ES-I3 (cell line): ENCODE measurements at regions not wholly inside any gene's neighbourhood (a gene's known extent, or its start where the extent isn't known, plus 50 kb on each side); places are given as distances from the start of the nearest gene placed in this dataset.

Source experiments
- H3K36me3 ChIP-seq: 2 replicates; pipeline ENCODE4 v1.6.1; 2013; ENCODE audit warnings: mild to moderate bottlenecking, low read length, control low read depth, moderate library complexity; ENCODE audit not compliant: insufficient read depth
- H3K4me1 ChIP-seq: 2 replicates; pipeline ENCODE4 v1.6.1; 2013; ENCODE audit warnings: mild to moderate bottlenecking, control low read depth, low read length; ENCODE audit not compliant: insufficient read depth
- H3K9ac ChIP-seq: 2 replicates; pipeline ENCODE4 v1.6.1; 2013; ENCODE audit warnings: low read depth, mild to moderate bottlenecking, low read length, moderate library complexity
- H3K9me3 ChIP-seq: 2 replicates; pipeline ENCODE4 v1.6.1; 2013; ENCODE audit warnings: mild to moderate bottlenecking, low read length, moderate library complexity; ENCODE audit not compliant: control insufficient read depth, insufficient read depth

DNA sequence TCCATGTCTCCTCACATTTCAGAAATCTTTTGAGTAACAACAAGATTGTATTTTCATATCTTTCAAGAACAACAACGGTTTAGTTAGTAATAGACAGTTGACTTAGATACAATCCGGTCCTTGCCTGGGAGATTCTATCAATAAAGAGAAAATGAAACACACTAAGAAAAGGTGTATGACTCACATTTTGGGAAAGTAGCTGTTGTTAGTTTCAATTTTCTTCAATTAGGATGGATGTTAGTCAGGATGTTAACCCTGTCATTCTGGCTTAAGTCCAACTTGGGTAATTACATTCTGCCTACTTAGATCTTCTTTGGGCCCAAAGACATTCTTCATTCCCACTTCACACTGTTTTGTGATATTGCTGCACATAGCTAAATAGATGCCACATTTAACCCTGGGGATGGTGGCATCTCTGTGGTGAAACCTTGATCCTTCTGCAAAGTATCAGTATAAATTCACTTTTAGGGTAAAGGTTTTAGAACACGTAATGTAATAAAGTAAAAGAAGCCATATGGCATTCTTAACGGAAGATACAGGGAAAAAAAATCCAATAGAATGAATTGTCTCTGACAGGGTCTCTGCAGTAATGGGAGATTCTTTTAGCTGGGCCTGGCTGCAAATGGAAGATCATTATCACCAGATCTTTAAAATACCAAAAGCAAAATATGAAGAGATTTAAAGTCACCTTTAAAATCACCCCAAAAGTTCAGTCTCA is 365.5 kb downstream of the FIGN start:
- no peaks in the 10 kb centered on the region for H3K4me1 ChIP-seq
- no peak overlapping the region for H3K9ac ChIP-seq
- H3K9me3 ChIP-seq, result no peaks in the 10 kb centered on the region
- H3K36me3 ChIP-seq, result no peaks in the 10 kb centered on the region

- no peaks in the 10 kb centered on the region for H3K9me3 ChIP-seq
- H3K36me3 ChIP-seq, result no peaks in the 10 kb centered on the region
- H3K9ac ChIP-seq, result no peak overlapping the region
- H3K4me1 ChIP-seq, result no peaks in the 10 kb centered on the region
These were observed 366.7 kb downstream of the FIGN start for GRCh38 chr2:163369111-163369510.

- Histone ChIP-seq H3K9me3 (no peaks in the 10 kb centered on the region), H3K9ac (no peak overlapping the region), H3K4me1 (no peaks in the 10 kb centered on the region), H3K36me3 (no peaks in the 10 kb centered on the region)
These were observed 367.2 kb downstream of the FIGN start for GRCh38 chr2:163368655-163369054.

GRCh38 chr2:163367825-163368582 is 367.8 kb downstream of the FIGN start:
- Histone ChIP-seq H3K9ac (no peak overlapping the region), H3K4me1 (no peaks in the 10 kb centered on the region), H3K36me3 (no peaks in the 10 kb centered on the region), H3K9me3 (no peaks in the 10 kb centered on the region)

DNA sequence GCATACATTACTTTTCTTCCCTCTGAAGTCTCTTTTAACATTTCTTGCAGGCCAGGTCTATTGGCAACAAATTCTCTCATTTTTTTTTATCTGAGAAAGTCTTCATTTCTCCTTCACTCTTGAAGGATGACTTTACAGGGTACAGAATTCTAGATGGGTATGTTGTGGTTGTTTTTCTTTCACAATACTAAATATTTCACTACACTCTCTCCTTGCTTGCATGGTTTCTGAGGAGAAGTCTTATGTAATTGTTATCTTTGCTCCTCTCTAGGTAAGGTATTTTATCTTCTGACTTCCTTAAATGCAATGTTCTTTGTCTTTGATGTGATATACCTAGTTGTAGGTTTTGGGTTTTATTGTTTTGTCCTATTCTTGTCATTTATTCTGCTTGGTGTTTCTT is 371.1 kb downstream of the FIGN start:
- no peaks in the 10 kb centered on the region for H3K4me1 ChIP-seq
- H3K36me3 ChIP-seq, result no peaks in the 10 kb centered on the region
- no peaks in the 10 kb centered on the region for H3K9me3 ChIP-seq
- no peak overlapping the region for H3K9ac ChIP-seq

GRCh38 chr2:163353551-163353950 is 382.3 kb downstream of the FIGN start:
- H3K9ac ChIP-seq, result no peak overlapping the region
- no peaks in the 10 kb centered on the region for H3K9me3 ChIP-seq
- H3K4me1 ChIP-seq, result peaks cover 18% of the 10 kb centered on the region
- H3K36me3 ChIP-seq, result no peaks in the 10 kb centered on the region

GRCh38 chr2:163351966-163352365 is 383.8 kb downstream of the FIGN start:
- Histone ChIP-seq H3K9me3 (no peaks in the 10 kb centered on the region), H3K9ac (no peak overlapping the region), H3K36me3 (no peaks in the 10 kb centered on the region), H3K4me1 (peaks cover 23% of the 10 kb centered on the region)

DNA sequence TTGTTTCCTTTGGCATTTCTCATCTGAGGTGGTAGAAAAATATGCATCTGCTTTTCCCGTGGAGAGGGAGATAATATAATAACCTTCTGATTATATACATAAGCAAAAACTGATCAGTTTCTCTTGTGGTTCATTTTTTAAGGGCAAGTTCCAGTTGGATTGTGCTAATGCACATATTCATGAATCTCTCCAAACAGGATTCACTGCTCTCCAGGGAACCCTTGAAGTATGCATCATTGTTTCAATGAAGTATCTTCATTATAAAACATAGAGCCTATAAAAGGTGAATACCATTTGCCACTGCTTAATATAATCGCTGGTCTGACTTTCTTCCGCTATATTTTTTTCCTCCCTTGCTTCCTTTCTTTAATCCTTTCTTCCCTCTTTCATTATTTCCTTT is 384.7 kb downstream of the FIGN start:
- Histone ChIP-seq H3K4me1 (peaks cover 23% of the 10 kb centered on the region), H3K9me3 (no peaks in the 10 kb centered on the region), H3K9ac (no peak overlapping the region), H3K36me3 (no peaks in the 10 kb centered on the region)

DNA sequence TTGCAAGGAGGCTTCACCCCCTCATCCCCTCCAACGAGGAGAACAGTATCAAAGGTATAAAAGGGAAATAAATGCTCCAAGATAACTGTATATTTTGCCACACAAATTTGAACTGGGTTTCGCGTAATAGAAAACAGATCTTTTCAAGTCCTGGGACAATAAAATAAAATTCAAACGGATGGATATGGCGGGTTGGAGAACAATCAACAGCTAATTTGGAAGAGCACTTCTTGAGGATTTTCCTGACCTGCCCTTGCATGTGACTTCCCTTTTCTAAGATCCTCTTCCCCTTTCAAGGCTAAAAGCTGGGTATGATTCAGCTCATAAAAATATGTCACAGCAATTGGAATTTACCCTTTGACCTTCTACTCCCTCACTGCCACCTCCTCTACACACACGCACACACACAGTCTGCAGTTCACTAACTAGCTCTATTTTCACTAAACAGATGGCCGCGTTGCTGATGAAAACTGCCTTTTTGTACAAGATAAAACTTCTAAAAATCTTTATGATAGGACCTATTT is 386.9 kb downstream of the FIGN start:
- Histone ChIP-seq H3K9ac (peak overlapping the region; percentile 60), H3K4me1 (peaks cover 23% of the 10 kb centered on the region)

DNA sequence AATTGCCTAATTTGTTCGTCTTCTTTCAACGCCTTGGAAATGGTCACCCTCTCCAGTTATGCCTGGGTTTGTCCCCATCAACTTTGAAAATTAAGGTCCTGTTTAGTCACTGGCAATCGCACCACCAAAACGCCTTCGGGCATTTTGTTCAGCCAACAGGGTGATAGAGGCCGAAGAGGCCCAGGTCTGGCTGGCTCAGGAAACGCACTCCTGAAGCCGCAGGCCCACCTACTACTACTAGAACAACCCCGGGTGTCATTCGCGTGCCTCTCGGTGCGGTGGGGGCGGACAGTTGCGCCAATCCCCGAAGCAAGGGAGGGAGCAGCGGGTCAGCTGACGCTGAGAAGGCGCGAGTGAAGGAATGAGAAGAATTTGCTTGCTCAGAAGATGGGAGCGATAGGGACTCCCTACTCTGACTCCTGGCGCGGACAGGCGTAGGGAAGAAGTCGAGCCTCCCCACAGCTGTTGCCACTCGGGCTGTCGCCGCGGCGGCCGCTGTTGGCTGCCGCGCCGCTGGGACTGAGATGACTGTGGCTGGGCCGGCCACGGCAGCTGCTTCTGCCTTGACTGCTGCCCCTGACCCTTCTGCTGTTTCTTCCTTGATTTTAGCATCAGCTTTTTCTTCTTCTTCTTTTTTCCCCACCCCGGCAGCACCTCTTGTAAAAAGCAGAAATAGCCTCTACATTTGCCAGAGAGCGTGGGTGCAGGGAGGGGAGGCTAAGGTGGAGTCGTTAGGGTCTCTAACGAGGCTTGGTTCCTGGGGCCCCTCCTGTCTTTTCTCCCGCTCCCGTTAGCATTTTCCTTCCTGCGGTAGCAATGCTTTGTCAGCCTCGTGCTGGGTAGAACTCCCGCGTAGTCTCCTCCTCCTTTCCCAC is 387.6 kb downstream of the FIGN start:
- peaks cover 23% of the 10 kb centered on the region for H3K4me1 ChIP-seq
- H3K36me3 ChIP-seq, result no peaks in the 10 kb centered on the region
- peak overlapping the region; percentile 60 for H3K9ac ChIP-seq
- H3K9me3 ChIP-seq, result no peaks in the 10 kb centered on the region

More for the DNA sequence above, 386.9 kb downstream of the FIGN start:
- H3K9me3 ChIP-seq, result no peaks in the 10 kb centered on the region
- H3K36me3 ChIP-seq, result no peaks in the 10 kb centered on the region

DNA sequence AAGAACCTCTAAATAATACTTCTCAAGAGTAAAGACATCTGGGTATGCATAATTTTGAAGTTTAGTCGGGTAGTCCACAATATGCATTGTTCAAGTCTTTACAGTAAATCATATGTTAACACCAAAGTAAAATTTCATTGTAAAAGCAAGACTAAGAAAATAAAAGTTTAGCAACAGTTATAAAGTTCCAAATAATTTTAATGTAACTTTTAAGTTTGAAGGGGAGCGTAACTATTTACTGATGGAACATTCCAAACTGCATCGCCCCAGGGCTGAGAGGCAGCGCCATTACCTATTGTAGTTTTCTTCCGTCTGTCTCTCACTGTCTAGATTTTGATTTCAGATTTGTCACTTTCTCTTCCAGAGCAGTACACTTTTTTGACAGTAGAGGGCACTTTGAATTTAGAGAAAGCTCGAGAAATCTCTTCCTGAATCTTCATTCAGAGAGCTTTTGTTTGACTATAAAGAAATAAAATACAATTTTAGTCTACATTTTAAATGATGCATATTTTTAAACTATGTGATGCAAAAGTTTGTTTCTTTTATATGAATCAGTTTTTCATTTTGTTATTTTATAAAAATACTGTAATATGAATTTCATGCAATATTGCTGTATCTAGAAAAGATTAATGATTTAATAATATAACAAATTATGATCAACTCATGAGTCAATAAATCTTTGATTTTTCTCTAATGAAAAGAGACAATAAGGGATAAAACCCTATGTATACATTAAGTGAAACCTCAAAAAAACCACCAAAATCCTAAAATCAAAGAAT is 389.8 kb downstream of the FIGN start:
- peaks cover 16% of the 10 kb centered on the region for H3K4me1 ChIP-seq
- H3K36me3 ChIP-seq, result no peaks in the 10 kb centered on the region
- no peaks in the 10 kb centered on the region for H3K9me3 ChIP-seq
- no peak overlapping the region for H3K9ac ChIP-seq

GRCh38 chr2:163343316-163343715 is 392.5 kb downstream of the FIGN start:
- Histone ChIP-seq H3K9ac (no peak overlapping the region), H3K4me1 (peaks cover 5% of the 10 kb centered on the region; the same call in 1 of the 2 replicates), H3K9me3 (no peaks in the 10 kb centered on the region), H3K36me3 (no peaks in the 10 kb centered on the region)

DNA sequence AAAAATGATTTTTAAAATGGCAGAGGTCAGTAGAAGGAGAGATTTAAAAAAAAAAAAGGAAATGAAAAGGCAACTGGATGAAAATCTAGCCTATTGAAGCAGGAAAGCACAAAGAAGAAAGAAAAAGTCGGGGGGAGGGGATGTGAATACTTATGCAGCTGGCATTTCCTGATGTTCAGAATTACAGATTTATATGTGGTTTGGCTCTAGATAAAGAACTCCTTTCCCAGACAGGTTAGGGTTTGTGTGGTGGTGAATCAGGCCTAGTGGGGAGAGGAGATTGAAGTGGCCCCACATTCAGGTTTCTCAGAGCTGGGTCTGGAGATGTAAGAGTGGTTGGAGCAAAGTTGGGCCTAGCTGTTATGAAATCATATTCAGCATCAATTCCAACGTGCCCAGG is 394.4 kb downstream of the FIGN start:
- no peaks in the 10 kb centered on the region for H3K36me3 ChIP-seq
- no peaks in the 10 kb centered on the region for H3K4me1 ChIP-seq
- H3K9me3 ChIP-seq, result no peaks in the 10 kb centered on the region
- no peak overlapping the region for H3K9ac ChIP-seq

- no peaks in the 10 kb centered on the region for H3K4me1 ChIP-seq
- no peaks in the 10 kb centered on the region for H3K9me3 ChIP-seq
- H3K9ac ChIP-seq, result no peak overlapping the region
- H3K36me3 ChIP-seq, result no peaks in the 10 kb centered on the region
These were observed 397.5 kb downstream of the FIGN start for GRCh38 chr2:163338270-163338669.
